ENCODE measurements at regions not wholly inside any gene's neighbourhood (a gene's known extent, or its start where the extent isn't known, plus 50 kb on each side); places are given as distances from the start of the nearest gene placed in this dataset.

DNA sequence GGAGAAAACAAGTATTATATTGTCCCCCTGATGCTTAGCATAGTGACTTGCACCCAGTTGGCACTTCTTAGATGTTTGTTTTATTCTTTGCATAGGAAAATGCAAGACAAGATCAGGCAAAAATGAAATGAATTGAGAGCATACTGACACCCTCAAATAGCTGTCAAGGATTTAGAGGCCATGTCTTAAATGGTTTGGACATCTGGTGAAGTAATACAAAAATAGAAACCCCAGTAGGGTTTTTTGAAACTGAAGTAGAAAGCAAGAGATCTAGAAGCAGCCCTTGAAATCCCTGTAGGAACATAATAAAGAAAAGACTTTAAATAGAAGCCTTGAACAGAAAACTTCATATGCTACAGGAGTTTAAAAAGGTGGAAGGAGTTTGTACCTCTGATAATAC, 174.3 kb downstream of the ANXA1 start:
- no peak for TF ChIP-seq POLR2A (IDR thresholded peaks at IDR 0.05; ENCODE audit: low read depth, low read length)
- TF ChIP-seq CTCF (IDR thresholded peaks at IDR 0.05; ENCODE audit: extremely low read depth in 1 of 2, insufficient read depth in 1 of 2, low read depth in 1 of 2, low read length in 2 of 2), result no peak
- no peak for TF ChIP-seq EZH2 (IDR thresholded peaks at IDR 0.05; ENCODE audit: borderline replicate concordance, low read depth, low read length, severe bottlenecking)
- TF ChIP-seq MYC (IDR thresholded peaks at IDR 0.05; ENCODE audit: low read depth, low read length), result no peak
- TF ChIP-seq FOS (IDR thresholded peaks at IDR 0.05; ENCODE audit: borderline replicate concordance, insufficient read depth, low read length), result no peak
- no peak for TF ChIP-seq MAX (IDR thresholded peaks at IDR 0.05; ENCODE audit: insufficient read depth, insufficient read length)
- no peak for TF ChIP-seq POLR2AphosphoS5 (IDR thresholded peaks at IDR 0.05; ENCODE audit: insufficient read depth, low read depth, low read length)
- no peak for TF ChIP-seq JUN (IDR thresholded peaks at IDR 0.05; ENCODE audit: borderline replicate concordance, insufficient read depth, insufficient read length, low read depth)
- no peak for TF ChIP-seq GATA2 (IDR thresholded peaks at IDR 0.05; ENCODE audit: insufficient read depth, insufficient read length, low read depth, low read length)

All from endothelial cell of umbilical vein (primary cell).